ENCODE measurements at regions not wholly inside any gene's neighbourhood (a gene's known extent, or its start where the extent isn't known, plus 50 kb on each side); places are given as distances from the start of the nearest gene placed in this dataset.
"Not testable (repeated sequence)": the region's sequence is repeated elsewhere in the genome, so short reads cannot be mapped to it uniquely, and the experiment has no call there.

DNA sequence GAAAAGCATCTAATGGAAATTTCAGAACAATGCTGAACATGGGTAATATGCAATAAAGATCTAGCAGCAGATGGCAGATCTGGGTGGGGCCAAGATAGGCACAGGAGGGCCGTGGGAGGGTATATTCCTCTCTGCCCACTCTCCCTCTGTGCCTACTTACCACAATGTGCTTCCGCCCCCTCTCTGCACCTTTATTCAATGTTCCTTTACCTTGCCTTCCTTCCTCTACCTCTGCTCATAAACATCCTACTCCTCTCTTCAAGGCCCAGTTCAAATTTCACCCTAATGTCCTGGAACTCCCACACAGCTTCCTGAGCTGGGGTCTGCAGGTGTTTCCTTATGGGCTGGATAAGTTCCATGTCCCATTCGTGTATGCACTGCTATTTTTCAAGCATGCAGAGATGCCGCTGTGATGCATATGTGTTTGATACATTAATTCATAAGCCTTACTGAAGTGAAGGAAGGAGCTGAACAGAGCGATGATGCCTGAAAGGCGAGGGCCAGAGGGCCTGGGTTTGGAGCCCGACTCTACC lies 65.6 kb upstream of the EDEM3 start:
- DNase-seq (ENCODE audit: low read depth in 3 of 3), result no peak

DNA sequence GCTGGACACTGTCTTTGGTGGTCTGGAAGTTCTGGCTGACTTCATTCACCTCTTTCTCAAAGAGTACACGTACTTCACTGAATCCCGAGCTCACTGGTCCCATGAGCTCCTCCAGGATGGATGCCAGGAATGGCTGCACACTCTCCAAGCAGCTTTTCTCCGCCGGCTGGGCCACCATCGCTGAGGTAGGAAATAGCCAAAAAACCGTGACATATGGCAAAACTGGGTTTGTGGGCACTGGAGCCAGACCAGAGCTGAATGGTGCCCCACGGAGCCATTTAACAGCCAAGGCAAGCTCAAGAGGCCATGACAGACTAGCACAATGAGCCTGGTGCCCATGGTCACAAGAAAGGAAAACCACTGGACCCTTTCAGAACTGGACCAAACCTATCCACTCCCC lies 64.0 kb upstream of the EDEM3 start:
- DNase-seq (ENCODE audit: low read depth in 3 of 3), result no peak

DNA sequence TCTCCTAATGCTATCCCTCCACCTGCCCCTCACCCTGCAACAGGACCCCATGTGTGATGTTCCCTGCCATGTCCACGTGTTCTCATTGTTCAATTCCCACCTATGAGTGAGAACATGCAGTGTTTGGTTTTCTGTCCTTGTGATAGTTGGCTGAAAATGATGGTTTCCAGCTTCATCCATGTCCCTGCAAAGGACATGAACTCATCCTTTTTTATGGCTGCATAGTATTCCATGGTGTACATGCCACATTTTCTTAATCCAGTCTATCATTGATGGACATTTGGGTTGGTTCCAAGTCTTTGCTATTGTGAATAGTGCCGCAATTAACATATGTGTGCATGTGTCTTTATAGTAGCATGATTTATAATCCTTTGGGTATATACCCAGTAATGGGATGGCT lies 62.3 kb upstream of the EDEM3 start:
- not testable (repeated sequence) for DNase-seq (ENCODE audit: low read depth in 3 of 3)

- no peak for DNase-seq (ENCODE audit: low read depth in 3 of 3)
These were observed 59.0 kb upstream of the EDEM3 start for GRCh38 chr1:184813528-184814089.

DNA sequence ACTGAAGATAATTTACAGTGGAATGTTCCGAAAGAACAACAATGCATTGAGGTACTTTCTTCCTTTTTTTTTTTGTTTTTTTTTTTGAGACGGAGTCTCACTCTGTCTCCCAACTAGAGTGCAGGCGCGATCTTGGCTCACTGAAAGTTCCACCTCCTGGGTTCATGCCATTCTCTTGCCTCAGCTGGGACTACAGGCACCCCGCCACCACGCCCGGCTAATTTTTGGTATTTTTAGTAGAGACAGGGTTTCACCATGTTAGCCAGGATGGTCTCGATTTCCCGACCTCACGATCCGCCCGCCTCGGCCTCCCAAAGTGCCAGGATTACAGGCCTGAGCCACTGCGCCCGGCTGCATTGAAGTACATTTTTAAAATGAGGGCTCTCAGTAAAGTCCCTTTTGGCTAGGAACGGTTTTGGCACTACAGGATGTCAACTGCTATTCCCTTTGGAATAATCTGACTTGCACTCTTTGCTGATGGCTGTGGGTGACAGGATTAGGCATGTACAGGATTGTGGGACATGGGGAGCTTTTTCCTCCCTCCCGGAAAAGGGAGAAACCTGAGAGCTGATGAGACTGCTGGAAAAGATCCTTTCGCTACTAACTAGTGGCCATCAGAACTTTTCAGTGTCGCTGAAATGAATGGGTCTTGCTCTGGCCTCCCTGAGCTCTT lies 56.9 kb upstream of the EDEM3 start:
- no peak for DNase-seq (ENCODE audit: low read depth in 3 of 3)

- no peak for DNase-seq (ENCODE audit: low read depth in 3 of 3)
These were observed 56.2 kb upstream of the EDEM3 start for GRCh38 chr1:184810735-184811343.

DNA sequence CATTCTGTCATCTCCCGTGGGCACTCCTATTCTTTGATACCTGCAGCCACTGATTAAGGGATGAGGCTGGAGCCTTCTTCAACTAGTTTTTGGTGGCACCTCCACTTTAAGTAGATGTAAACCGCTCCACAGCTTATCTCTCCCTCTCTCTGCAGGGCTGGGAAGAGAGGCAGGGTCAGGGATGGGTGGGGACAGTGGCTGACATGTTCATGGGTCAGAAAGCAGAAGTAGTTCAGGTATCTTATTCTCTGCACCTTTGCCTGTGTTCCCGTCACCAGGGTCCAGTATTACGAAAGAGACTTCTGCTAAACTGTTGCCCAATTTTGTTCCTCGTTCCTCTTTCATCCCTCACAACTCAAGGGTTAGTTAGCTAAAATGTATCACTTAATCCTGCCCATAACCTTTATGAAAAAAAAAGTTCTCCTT lies 51.7 kb upstream of the EDEM3 start:
- DNase-seq (ENCODE audit: low read depth in 3 of 3), result no peak

DNA sequence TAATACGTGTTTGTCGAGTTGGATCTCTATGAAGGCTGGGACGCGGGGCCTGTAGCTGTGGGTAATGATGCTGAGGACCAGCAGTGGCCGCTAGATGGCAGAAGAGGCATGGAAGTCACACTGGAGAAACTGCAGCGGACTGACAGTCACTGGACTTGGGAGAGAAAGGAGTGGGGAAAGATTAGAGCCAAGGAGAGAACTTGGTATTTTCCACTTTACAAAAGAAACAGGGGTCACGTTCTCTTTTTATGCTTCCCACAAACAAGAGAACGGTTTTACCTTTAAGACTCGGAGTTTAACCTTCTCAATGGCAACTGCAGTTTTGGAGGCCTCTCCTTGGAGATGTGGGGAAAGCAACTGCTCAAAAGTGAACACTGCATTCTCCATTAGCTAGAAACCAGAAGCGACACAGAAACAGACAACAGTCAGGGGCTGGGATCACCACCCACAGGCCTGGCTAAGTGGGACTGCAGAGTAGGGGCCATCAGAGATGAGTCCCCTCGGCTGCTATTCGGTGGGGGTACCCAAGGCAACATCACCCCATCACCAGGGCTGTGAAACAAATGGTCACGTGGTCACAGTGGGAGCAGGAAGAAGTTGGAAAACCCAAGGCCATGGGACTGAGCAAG lies 51.1 kb upstream of the EDEM3 start:
- DNase-seq (ENCODE audit: low read depth in 3 of 3), result peak; percentile 61 to 71 (median 65)

Data from stimulated activated CD4-positive, alpha-beta T cell treated with anti-CD3 and anti-CD28 coated beads, TNF-alpha, amount 100 ng/mL, for 4 hours (primary cell).